ENCODE measurements at regions not wholly inside any gene's neighbourhood (a gene's known extent, or its start where the extent isn't known, plus 50 kb on each side); places are given as distances from the start of the nearest gene placed in this dataset.

GRCh38 chr18:22268641-22269128 lies 99.3 kb downstream of the GATA6 start:
- TF ChIP-seq CTCF (conservative IDR thresholded peaks at IDR 0.05; ENCODE audit: low read length) (no peak), EZH2phosphoT487 (IDR thresholded peaks at IDR 0.05; ENCODE audit: borderline replicate concordance) (no peak)
